ENCODE measurements at regions not wholly inside any gene's neighbourhood (a gene's known extent, or its start where the extent isn't known, plus 50 kb on each side); places are given as distances from the start of the nearest gene placed in this dataset.

DNA sequence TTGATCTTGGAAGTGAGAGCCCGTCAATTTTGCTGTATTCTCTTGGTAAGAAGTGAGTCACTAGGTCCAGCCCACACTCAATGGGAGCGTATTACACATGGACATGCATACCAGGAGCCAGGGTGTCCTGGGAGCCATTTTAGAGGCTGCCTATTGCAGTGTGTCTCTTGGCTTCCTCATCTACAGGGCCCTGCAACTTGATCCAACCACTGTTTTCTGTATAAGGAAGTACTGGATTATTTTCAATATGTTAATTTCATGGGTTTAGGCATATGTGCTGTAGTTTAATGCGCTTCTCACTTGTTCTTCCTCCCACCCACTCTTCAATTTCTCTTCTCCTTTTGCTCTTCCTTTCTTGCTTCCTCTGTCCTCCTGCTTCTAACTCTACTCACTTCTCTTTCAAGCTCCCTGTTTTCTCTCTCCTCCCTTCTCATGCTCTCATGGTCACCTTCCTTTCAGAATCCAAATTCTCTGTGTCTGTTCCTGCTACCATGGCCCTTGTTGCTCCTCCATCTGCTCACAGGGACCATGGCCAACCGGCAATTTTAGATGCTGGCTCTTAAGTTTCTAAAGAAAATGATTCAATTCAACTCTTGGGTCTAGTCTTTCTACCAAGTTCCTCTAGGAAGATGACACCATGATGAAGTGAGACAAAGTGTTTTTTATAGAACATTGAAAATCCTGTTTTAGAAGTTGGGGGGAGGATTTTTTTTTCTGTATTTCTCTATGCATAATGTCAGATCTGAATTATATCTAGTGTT lies 152.0 kb upstream of the ZEB2 start:
- TF ChIP-seq, protein P1, sequence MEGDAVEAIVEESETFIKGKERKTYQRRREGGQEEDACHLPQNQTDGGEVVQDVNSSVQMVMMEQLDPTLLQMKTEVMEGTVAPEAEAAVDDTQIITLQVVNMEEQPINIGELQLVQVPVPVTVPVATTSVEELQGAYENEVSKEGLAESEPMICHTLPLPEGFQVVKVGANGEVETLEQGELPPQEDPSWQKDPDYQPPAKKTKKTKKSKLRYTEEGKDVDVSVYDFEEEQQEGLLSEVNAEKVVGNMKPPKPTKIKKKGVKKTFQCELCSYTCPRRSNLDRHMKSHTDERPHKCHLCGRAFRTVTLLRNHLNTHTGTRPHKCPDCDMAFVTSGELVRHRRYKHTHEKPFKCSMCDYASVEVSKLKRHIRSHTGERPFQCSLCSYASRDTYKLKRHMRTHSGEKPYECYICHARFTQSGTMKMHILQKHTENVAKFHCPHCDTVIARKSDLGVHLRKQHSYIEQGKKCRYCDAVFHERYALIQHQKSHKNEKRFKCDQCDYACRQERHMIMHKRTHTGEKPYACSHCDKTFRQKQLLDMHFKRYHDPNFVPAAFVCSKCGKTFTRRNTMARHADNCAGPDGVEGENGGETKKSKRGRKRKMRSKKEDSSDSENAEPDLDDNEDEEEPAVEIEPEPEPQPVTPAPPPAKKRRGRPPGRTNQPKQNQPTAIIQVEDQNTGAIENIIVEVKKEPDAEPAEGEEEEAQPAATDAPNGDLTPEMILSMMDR (IDR thresholded peaks at IDR 0.05; ENCODE audit: low read depth, low read length, missing control alignments), result no peak
- DNase-seq (ENCODE audit: low read depth), result no peak
- no peak overlapping the region for H3K4me3 ChIP-seq (ENCODE audit: low read depth, low read length)

DNA sequence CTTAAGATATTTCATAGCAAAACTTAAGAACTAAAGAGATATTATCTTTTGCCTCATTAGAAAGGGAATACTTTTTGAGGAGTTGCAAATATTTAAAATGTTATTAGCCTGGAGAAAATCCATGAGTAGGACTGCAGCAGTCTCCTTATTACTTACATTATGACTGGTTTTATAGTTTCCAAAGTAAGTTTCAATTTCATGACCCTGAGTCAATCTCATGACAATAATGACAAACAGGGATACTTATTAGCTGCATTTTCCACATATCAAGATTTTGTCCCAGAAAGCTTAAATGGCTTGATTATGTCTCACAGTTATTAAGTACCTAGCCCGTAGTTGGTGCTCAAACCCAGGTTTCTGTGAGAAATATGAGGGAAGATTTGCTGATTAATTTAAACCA lies 150.8 kb upstream of the ZEB2 start:
- no peak overlapping the region for H3K4me3 ChIP-seq (ENCODE audit: low read depth, low read length)
- TF ChIP-seq, protein P1 (IDR thresholded peaks at IDR 0.05; ENCODE audit: low read depth, low read length, missing control alignments), result no peak
- DNase-seq (ENCODE audit: low read depth), result no peak

DNA sequence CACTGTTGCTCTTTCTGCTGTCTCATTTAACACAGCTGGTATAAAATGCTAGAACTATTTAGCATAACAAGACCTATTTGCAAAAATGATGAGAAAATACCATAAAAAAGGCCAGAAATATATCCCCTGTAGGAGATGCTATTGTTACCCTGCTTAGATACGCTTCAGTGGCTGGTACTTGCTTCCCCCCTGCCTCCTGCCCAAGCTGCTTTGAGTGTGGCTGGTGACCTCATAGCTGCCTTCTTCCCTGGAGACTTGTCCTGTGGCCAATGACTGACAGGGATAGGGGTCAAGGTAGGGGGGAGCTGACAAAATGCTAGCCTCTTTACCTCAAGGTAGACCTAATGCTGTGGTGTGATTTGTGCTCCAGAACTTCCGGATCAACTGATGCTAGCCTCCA lies 150.2 kb upstream of the ZEB2 start:
- DNase-seq (ENCODE audit: low read depth), result no peak
- H3K4me3 ChIP-seq (ENCODE audit: low read depth, low read length), result no peak overlapping the region

DNA sequence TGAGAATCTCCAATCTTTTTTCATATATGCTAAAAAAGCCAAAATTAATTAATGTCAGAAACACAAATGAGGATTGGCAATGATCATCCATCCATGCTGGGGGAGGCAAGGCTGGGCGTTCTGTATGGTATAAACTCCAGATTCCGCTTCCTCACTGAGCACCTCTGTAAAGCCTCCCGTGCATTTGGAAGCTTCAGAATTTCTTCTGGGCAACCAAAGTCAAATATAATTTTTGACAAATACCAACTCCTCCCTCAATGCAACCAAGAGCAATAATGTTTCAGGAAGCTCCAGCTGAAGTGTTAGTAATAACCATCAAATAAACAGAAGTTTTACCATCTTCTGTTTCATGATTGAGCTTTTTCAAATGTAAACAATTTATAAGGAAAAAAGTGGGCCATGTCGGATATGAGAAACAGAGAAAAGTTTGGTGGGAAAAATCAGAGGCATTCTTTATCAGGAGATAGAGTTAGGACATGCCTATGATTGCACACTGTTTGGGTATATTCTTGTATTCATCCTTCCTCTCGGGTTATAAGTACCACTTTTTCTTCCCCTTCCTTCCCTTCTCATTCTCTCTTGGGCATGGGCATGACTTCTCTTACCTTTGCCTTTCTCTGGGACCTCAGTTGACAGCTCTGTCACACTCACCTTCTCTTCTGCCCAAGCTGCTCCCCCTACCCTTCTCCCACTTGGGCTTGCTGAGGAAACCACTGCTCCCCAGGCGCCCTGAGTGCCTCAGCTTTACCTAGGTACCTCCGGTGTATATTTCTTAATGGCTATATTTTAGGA lies 149.5 kb upstream of the ZEB2 start:
- no peak for DNase-seq (ENCODE audit: low read depth)

More for the DNA sequence above, 150.2 kb upstream of the ZEB2 start:
- TF ChIP-seq, protein P1 (IDR thresholded peaks at IDR 0.05; ENCODE audit: low read depth, low read length, missing control alignments), result no peak

DNA sequence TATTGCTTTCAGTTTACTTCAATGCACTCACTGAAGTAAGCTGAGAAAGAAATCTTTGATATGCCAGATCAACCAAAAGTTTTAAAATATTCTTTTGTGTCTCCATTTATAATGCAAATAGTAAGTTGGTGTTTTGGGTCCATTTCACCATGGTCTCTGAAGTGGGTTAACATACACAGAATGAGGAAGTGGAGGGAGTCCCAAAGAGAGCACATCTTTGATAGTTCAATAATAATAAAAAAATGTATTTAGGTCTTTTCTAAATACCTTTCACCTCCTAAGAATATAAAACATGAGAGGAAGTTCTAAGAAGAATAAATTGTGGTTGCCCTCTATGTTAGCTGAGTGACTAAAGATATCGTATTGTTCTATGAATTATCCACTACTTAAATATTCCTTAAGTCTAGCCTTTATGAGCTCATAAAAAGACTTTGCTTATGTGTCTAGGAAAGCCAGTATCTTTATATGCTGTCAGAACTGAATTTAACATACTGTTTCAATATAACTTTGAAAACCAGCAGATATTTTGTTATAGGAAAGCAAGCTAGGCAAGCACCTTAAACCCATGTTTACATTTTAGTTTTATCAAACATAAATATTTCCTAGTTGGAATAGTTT lies 148.7 kb upstream of the ZEB2 start:
- no peak overlapping the region for H3K4me3 ChIP-seq (ENCODE audit: low read depth, low read length)
- TF ChIP-seq, protein P1 (IDR thresholded peaks at IDR 0.05; ENCODE audit: low read depth, low read length, missing control alignments), result no peak
- DNase-seq (ENCODE audit: low read depth), result no peak

More for the DNA sequence above, 149.5 kb upstream of the ZEB2 start:
- no peak overlapping the region for H3K4me3 ChIP-seq (ENCODE audit: low read depth, low read length)
- TF ChIP-seq, protein P1 (IDR thresholded peaks at IDR 0.05; ENCODE audit: low read depth, low read length, missing control alignments), result no peak

DNA sequence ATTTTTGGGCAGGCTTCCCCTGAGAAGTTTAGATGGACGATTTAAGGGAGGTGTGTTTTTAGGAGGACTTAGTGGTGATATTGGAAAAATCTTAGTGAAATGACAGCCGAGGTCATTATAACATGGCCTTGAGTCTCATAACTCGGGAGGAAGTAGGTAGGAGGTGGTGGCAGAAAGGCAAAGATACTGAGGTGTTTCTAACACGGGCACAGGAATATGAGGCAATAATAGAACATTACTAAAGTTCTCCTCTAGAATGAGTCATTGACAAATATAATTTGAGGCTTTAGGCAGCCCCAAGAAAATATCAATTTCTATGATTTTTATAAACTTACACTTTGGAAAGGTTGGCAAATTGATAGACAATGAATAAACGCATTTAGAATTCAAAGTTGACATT lies 146.1 kb upstream of the ZEB2 start:
- no peak overlapping the region for H3K4me3 ChIP-seq (ENCODE audit: low read depth, low read length)
- TF ChIP-seq, protein P1 (IDR thresholded peaks at IDR 0.05; ENCODE audit: low read depth, low read length, missing control alignments), result no peak
- DNase-seq (ENCODE audit: low read depth), result no peak

All from GM12864 (cell line).